ENCODE measurements at regions not wholly inside any gene's neighbourhood (a gene's known extent, or its start where the extent isn't known, plus 50 kb on each side); places are given as distances from the start of the nearest gene placed in this dataset.

- TF ChIP-seq CTCF (conservative IDR thresholded peaks at IDR 0.05; ENCODE audit: low read depth in 2 of 2) (no peak), EZH2 (IDR thresholded peaks at IDR 0.05; ENCODE audit: low read depth, unreplicated experiment) (no peak), POLR2AphosphoS5 (IDR thresholded peaks at IDR 0.05; ENCODE audit: low read depth) (no peak), ZNF331 (CRISPR knock-in tag; IDR thresholded peaks at IDR 0.05; ENCODE audit: low read depth) (no peak), REST (IDR thresholded peaks at IDR 0.05; ENCODE audit: unreplicated experiment) (no peak)
Measured at GRCh38 chr2:14324308-14324707, 308.2 kb upstream of the LRATD1 start.
